B cell (primary cell): ENCODE measurements at regions not wholly inside any gene's neighbourhood (a gene's known extent, or its start where the extent isn't known, plus 50 kb on each side); places are given as distances from the start of the nearest gene placed in this dataset.

ENCODE experiments used
- ATAC-seq: fragments of 200-7000 bp; cut with Tn5 transposase; one replicate; pipeline ENCODE4 v1.10.0; 2021; ENCODE audit warnings: low read depth, mild to moderate bottlenecking, moderate number of reproducible peaks, moderate library complexity
- CTCF ChIA-PET: fragments of 350-600 bp; sonication (Branson Sonifier 250); formaldehyde crosslinking; loops from one replicate; lab custom pipeline; 2021; ENCODE audit warnings: antibody characterized with exemption, inconsistent platforms; lab: Charles Lee
- POLR2A ChIA-PET: fragments of 350-600 bp; sonication (Branson Sonifier 250); formaldehyde crosslinking; loops from one replicate; lab custom pipeline; 2021; ENCODE audit warnings: antibody characterized with exemption; lab: Charles Lee
- DNase-seq: peaks from one replicate; pipeline ENCODE4 v3.0.0; 2013
- H2AFZ ChIP-seq: 2 replicates; pipeline ENCODE4 v1.6.1; 2012; ENCODE audit warnings: mild to moderate bottlenecking, low read depth, low read length; ENCODE audit not compliant: insufficient read depth, poor library complexity, severe bottlenecking
- H3K27ac ChIP-seq, 2 donors: 1 replicate in 1 of 2; 2 replicates in 1 of 2; pipeline ENCODE4 v1.5.1; 2012 to 2013; ENCODE audit warnings: low read length in 2 of 2, mild to moderate bottlenecking in 2 of 2, moderate library complexity in 1 of 2
- H3K27me3 ChIP-seq, 4 experiments: fragments of 200-600 bp in 1 of 4; sonication (generic) in 1 of 4; replicated peaks in 1 of 4; 1 replicate in 2 of 4; 2 replicates in 2 of 4; pipeline versions ENCODE4 v1.6.1 to v1.7.0; 2013 to 2016; ENCODE audit warnings: low read length in 3 of 4, mild to moderate bottlenecking in 2 of 4, mixed read lengths in 1 of 4, moderate library complexity in 1 of 4; ENCODE audit not compliant: insufficient read depth in 4 of 4, control insufficient read depth in 3 of 4; ENCODE audit errors: control extremely low read depth in 1 of 4
- H3K36me3 ChIP-seq, 2 experiments: replicated peaks in 1 of 2; 1 replicate in 1 of 2; 2 replicates in 1 of 2; pipeline versions ENCODE4 v1.6.1 to v1.7.1; 2013; ENCODE audit warnings: low read length in 1 of 2; ENCODE audit not compliant: insufficient read depth in 2 of 2, control insufficient read depth in 1 of 2; ENCODE audit errors: control extremely low read depth in 1 of 2, extremely low read depth in 1 of 2
- H3K4me1 ChIP-seq, 2 donors: fragments of 200-600 bp in 1 of 2; sonication (generic) in 1 of 2; 1 replicate in 1 of 2; 2 replicates in 1 of 2; pipeline versions ENCODE4 v1.5.1 to v1.6.1; 2013 to 2017; ENCODE audit warnings: low read length in 2 of 2; ENCODE audit not compliant: control insufficient read depth in 2 of 2, insufficient read depth in 2 of 2
- H3K4me2 ChIP-seq: replicated peaks from 2 replicates; pipeline ENCODE3; 2012; ENCODE audit warnings: mild to moderate bottlenecking, low read depth, low read length; ENCODE audit not compliant: poor library complexity, severe bottlenecking
- H3K4me3 ChIP-seq, 5 experiments: fragments of 200-600 bp in 1 of 5; sonication (generic) in 1 of 5; 1 replicate in 3 of 5; 2 replicates in 2 of 5; pipeline versions ENCODE4 v1.5.1 to v1.7.0; 2011 to 2016; ENCODE audit warnings: low read length in 4 of 5, mild to moderate bottlenecking in 4 of 5, low read depth in 2 of 5, control low read depth in 1 of 5, moderate library complexity in 1 of 5; ENCODE audit not compliant: insufficient read depth in 1 of 5; ENCODE audit errors: control extremely low read depth in 1 of 5, extremely low read depth in 1 of 5
- H3K79me2 ChIP-seq: fragments of 200-600 bp; sonication (generic); one replicate; pipeline ENCODE4 v1.6.0; 2016; ENCODE audit warnings: low read length; ENCODE audit not compliant: control insufficient read depth, insufficient read depth
- H3K9ac ChIP-seq: fragments of 200-600 bp; sonication (generic); 2 replicates; pipeline ENCODE4 v1.6.1; 2017; ENCODE audit warnings: mild to moderate bottlenecking, low read length, moderate library complexity
- H3K9me3 ChIP-seq, 3 donors: one replicate each; pipeline versions ENCODE4 v1.6.1 to v1.7.1; 2013; ENCODE audit warnings: low read length in 2 of 3; ENCODE audit not compliant: control insufficient read depth in 2 of 3, insufficient read depth in 1 of 3; ENCODE audit errors: control extremely low read depth in 1 of 3
- H4K20me1 ChIP-seq: 2 replicates; pipeline ENCODE4 v1.6.0; 2012; ENCODE audit warnings: mild to moderate bottlenecking, low read length; ENCODE audit not compliant: insufficient read depth, control insufficient read depth, poor library complexity, severe bottlenecking
- H3K27ac Mint-ChIP-seq: one replicate; pipeline ENCODE4 v1.8.0; 2021; ENCODE audit warnings: mixed read lengths
- H3K27me3 Mint-ChIP-seq: one replicate; pipeline ENCODE4 v1.8.0; 2021; ENCODE audit warnings: mixed read lengths
- H3K4me1 Mint-ChIP-seq: one replicate; pipeline ENCODE4 v1.8.0; 2021; ENCODE audit warnings: mixed read lengths
- H3K4me3 Mint-ChIP-seq: one replicate; pipeline ENCODE4 v1.8.0; 2021; ENCODE audit warnings: mixed read lengths
- H3K9me3 Mint-ChIP-seq: one replicate; pipeline ENCODE4 v1.8.0; 2022; ENCODE audit warnings: mixed read lengths; ENCODE audit not compliant: insufficient read depth
- CTCF ChIP-seq: fragments of 200-600 bp; IDR thresholded peaks from one replicate; pipeline ENCODE4 v1.8.0; 2022; ENCODE audit warnings: antibody characterized with exemption, mild to moderate bottlenecking
- EZH2 ChIP-seq: IDR thresholded peaks from 2 replicates; pipeline ENCODE4 v1.6.1; 2012; ENCODE audit warnings: borderline replicate concordance, low read depth, mild to moderate bottlenecking, moderate library complexity, low read length; ENCODE audit not compliant: insufficient read depth, poor library complexity, severe bottlenecking
- WGBS: methylation state at CpG from one replicate; pipeline ENCODE4 v1.1.5; 2013; ENCODE audit warnings: missing lambda C conversion rate; ENCODE audit not compliant: insufficient coverage; 5-methylcytosine and 5-hydroxymethylcytosine counted together
- intact Hi-C: fragments of 100-400 bp; cut with micrococcal nuclease; formaldehyde crosslinking; loops from one replicate; pipeline ENCODE4 v1.10.0; 2022

GRCh38 chr15:88742161-88742560 is 61.1 kb upstream of the ACAN start:
- intact Hi-C loops = no loop called here
- no peak for ATAC-seq
- Histone ChIP-seq H4K20me1 (no peaks in the 10 kb centered on the region), H3K9me3 (peaks cover 0 to 5% (median 0%) of the 10 kb centered on the region in 3 donors), H3K4me2 (no peak overlapping the region), H3K27me3 (peaks cover 0 to 10% (median 2%) of the 10 kb centered on the region in 4 experiments), H3K36me3 (no peaks in the 10 kb centered on the region), H2AFZ (no peak overlapping the region), H3K79me2 (no peaks in the 10 kb centered on the region), H3K9ac (no peak overlapping the region), H3K4me1 (no peaks in the 10 kb centered on the region), H3K4me3 (no peak overlapping the region), H3K27ac (no peak overlapping the region)
- H3K9me3 Mint-ChIP-seq = no peaks in the 10 kb centered on the region
- H3K27ac Mint-ChIP-seq = no peak overlapping the region
- no peak for DNase-seq
- ChIA-PET CTCF (no interaction called here), POLR2A (no interaction called here)
- WGBS = 78% methylated on average over 4 of the region's 4 CpGs
- H3K4me1 Mint-ChIP-seq = no peaks in the 10 kb centered on the region
- TF ChIP-seq CTCF (no peak), EZH2 (no peak)
- peaks cover 28% of the 10 kb centered on the region for H3K27me3 Mint-ChIP-seq
- no peak overlapping the region for H3K4me3 Mint-ChIP-seq

DNA sequence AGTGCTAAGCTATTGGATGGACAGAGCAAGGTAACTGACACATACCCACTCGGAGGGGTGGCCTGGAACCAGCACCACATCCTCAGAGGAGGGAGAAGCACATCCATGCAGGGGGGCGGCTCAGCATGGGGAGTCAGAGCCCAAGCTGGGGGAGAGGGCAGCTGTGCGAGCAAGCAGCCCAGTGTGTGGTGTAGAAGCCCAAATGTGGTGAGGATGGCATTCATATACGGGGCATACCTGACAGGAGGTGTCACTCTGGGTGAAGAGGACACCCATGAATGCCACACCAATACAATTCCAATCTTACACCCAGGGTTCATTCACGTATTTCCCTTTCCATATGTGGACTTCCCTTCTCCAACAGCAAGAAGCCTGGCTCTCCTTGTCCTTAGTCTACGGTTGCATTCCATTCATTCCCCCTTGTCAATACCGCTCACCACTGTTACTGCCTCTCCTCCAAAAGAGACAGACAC is 58.7 kb upstream of the ACAN start:
- ChIA-PET POLR2A (no interaction called here), CTCF (no interaction called here)
- Mint-ChIP-seq H3K27me3 (peaks cover 38% of the 10 kb centered on the region), H3K27ac (no peak overlapping the region), H3K9me3 (no peaks in the 10 kb centered on the region), H3K4me1 (no peaks in the 10 kb centered on the region), H3K4me3 (no peak overlapping the region)
- Histone ChIP-seq H3K27ac (no peak overlapping the region), H3K4me1 (no peaks in the 10 kb centered on the region), H3K36me3 (no peaks in the 10 kb centered on the region), H3K79me2 (no peaks in the 10 kb centered on the region), H2AFZ (no peak overlapping the region), H3K9ac (no peak overlapping the region), H3K9me3 (peaks cover 0 to 5% (median 0%) of the 10 kb centered on the region in 3 donors), H3K4me3 (no peak overlapping the region), H3K27me3 (peaks cover 0 to 8% (median 2%) of the 10 kb centered on the region in 4 experiments), H3K4me2 (no peak overlapping the region), H4K20me1 (no peaks in the 10 kb centered on the region)
- ATAC-seq = no peak
- DNase-seq = no peak
- intact Hi-C loops = no loop called here
- no peak for TF ChIP-seq EZH2
- no peak for TF ChIP-seq CTCF
- 90% methylated on average over 7 of the region's 7 CpGs for WGBS
